ENCODE measurements at regions not wholly inside any gene's neighbourhood (a gene's known extent, or its start where the extent isn't known, plus 50 kb on each side); places are given as distances from the start of the nearest gene placed in this dataset.

DNA sequence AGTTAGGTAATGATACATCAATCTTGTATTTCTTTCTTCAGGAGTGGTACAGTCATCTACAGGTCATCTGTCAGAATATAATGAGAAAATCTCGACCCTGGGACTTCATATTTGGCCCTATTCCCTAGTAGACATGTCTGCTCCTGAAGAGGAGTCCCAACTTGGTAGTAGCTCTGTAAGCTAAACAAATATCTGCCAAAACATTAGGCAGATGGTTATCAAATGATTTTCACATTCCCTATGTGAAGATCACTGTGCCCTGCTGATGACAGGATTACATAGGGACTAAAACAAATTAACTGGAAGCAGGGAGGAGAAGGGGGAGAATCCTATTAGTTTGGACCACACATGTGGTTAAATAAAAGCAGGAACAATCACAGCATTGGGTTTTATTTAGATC is 138.6 kb upstream of the NFIB start:
- no peak overlapping the region for H3K27ac ChIP-seq
- intact Hi-C loops (cut with DNase I; ENCODE audit: low total_unique reads) = no loop called here
- H3K4me1 ChIP-seq = no peaks in the 10 kb centered on the region
- H3K9me3 ChIP-seq = peaks cover 0 to 4% (median 0%) of the 10 kb centered on the region in 8 donors
- WGBS, 5 donors = 32 to 50% (median 33%) methylated on average over 1 of the region's 1 CpG
- H3K36me3 ChIP-seq = no peaks in the 10 kb centered on the region
- no peak for DNase-seq
- H3K4me3 ChIP-seq = no peak overlapping the region
- H3K27me3 ChIP-seq (replicated peaks in 1 of 7) = peaks cover 0 to 5% (median 0%) of the 10 kb centered on the region in 7 donors
- TF ChIP-seq, protein P1, sequence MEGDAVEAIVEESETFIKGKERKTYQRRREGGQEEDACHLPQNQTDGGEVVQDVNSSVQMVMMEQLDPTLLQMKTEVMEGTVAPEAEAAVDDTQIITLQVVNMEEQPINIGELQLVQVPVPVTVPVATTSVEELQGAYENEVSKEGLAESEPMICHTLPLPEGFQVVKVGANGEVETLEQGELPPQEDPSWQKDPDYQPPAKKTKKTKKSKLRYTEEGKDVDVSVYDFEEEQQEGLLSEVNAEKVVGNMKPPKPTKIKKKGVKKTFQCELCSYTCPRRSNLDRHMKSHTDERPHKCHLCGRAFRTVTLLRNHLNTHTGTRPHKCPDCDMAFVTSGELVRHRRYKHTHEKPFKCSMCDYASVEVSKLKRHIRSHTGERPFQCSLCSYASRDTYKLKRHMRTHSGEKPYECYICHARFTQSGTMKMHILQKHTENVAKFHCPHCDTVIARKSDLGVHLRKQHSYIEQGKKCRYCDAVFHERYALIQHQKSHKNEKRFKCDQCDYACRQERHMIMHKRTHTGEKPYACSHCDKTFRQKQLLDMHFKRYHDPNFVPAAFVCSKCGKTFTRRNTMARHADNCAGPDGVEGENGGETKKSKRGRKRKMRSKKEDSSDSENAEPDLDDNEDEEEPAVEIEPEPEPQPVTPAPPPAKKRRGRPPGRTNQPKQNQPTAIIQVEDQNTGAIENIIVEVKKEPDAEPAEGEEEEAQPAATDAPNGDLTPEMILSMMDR (IDR thresholded peaks at IDR 0.05 in 8 of 11, conservative IDR thresholded peaks at IDR 0.05 in 3 of 11) = no peak
- no peak for TF ChIP-seq POLR2AphosphoS5 (IDR thresholded peaks at IDR 0.05)
- no peak for TF ChIP-seq POLR2A (IDR thresholded peaks at IDR 0.05)

DNA sequence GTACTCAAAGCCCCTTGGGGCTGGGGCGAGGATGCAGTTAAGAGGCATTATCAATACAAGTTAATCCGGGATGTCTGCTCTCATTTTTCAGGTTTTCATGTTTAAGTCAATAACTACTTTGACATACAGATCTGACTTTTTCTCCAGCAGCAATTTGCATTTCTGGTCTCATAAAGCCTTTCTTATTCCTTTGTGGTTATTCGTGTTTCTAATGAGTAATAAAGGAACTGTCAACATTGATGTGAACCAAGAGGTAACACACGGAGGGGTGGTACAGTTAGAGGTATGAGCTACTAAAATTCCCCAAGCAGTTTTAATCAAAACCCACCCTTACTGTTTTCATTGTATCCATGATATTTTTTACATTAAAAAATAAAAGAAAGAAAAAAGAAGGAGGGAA is 138.0 kb upstream of the NFIB start:
- no peak overlapping the region for H3K4me3 ChIP-seq
- peaks cover 0 to 8% (median 2%) of the 10 kb centered on the region in 8 donors for H3K9me3 ChIP-seq
- intact Hi-C loops (cut with DNase I; ENCODE audit: low total_unique reads) = no loop called here
- TF ChIP-seq, protein P1 (IDR thresholded peaks at IDR 0.05 in 8 of 11, conservative IDR thresholded peaks at IDR 0.05 in 3 of 11) = no peak
- no peak for TF ChIP-seq POLR2AphosphoS5 (IDR thresholded peaks at IDR 0.05)
- no peak for TF ChIP-seq POLR2A (IDR thresholded peaks at IDR 0.05)
- no peak overlapping the region for H3K27ac ChIP-seq
- WGBS, 5 donors = 71 to 85% (median 72%) methylated on average over 4 of the region's 4 CpGs
- peaks cover 0 to 5% (median 0%) of the 10 kb centered on the region in 7 donors for H3K27me3 ChIP-seq (replicated peaks in 1 of 7)
- H3K4me1 ChIP-seq = no peaks in the 10 kb centered on the region
- no peak for DNase-seq
- H3K36me3 ChIP-seq = no peaks in the 10 kb centered on the region

DNA sequence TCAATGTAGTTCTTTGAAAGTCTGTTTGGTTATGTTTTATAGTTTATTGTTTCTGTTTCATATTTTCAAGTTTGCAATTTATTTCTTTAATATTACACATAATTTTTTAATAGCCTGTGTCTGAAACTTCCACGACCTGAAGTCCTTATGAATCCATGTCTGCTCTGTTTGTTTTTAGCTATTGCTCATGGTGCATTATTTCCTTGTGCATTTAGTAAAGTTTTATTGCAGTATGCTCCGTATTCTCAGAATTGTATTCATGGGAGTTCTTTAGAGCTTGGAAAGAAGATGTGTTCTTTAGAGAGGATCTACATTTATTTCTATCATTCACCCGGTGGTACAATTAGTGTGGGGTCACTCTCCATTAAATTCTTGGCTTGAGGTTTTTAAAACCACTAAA is 133.2 kb upstream of the NFIB start:
- intact Hi-C loops (cut with DNase I; ENCODE audit: low total_unique reads) = no loop called here

DNA sequence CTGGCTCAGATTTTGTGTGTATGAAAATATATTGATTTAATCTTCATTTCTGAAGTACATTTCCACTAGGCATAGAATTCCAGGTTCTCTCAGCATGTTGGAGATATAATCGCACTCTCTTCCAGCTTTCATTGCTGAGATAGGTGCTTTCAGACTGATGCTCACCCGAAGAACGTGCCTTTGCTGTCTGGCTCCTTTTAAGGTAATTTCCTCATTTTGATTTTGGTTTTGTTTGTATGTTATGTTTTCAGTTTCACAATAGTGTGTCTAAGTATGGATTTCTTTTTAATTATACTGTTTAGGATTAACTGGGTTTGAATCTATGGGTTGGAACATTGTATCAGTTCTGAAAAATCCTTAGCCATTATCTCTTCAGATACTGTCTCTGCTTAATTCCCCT is 132.0 kb upstream of the NFIB start:
- WGBS, 5 donors = 72 to 89% (median 83%) methylated on average over 3 of the region's 3 CpGs
- no peak for DNase-seq
- H3K27ac ChIP-seq = no peak overlapping the region
- H3K27me3 ChIP-seq (replicated peaks in 1 of 7) = peaks cover 0 to 5% (median 0%) of the 10 kb centered on the region in 7 donors
- no peak overlapping the region for H3K4me3 ChIP-seq
- no peaks in the 10 kb centered on the region for H3K36me3 ChIP-seq
- intact Hi-C loops (cut with DNase I; ENCODE audit: low total_unique reads) = no loop called here
- no peaks in the 10 kb centered on the region for H3K4me1 ChIP-seq
- peaks cover 0 to 8% (median 2%) of the 10 kb centered on the region in 8 donors for H3K9me3 ChIP-seq
- TF ChIP-seq, protein P1 (IDR thresholded peaks at IDR 0.05 in 8 of 11, conservative IDR thresholded peaks at IDR 0.05 in 3 of 11) = no peak
- TF ChIP-seq POLR2AphosphoS5 (IDR thresholded peaks at IDR 0.05) (no peak), POLR2A (IDR thresholded peaks at IDR 0.05) (no peak)

More for the DNA sequence above, 133.2 kb upstream of the NFIB start:
- no peak for DNase-seq
- TF ChIP-seq POLR2AphosphoS5 (IDR thresholded peaks at IDR 0.05) = no peak
- TF ChIP-seq, protein P1 (IDR thresholded peaks at IDR 0.05 in 8 of 11, conservative IDR thresholded peaks at IDR 0.05 in 3 of 11) = no peak
- no peak overlapping the region for H3K4me3 ChIP-seq
- 67 to 80% (median 73%) methylated on average over 3 of the region's 3 CpGs for WGBS, 5 donors
- no peaks in the 10 kb centered on the region for H3K36me3 ChIP-seq
- H3K9me3 ChIP-seq = peaks cover 0 to 8% (median 2%) of the 10 kb centered on the region in 8 donors
- no peak overlapping the region for H3K27ac ChIP-seq
- H3K4me1 ChIP-seq = no peaks in the 10 kb centered on the region
- H3K27me3 ChIP-seq (replicated peaks in 1 of 7) = peaks cover 0 to 5% (median 0%) of the 10 kb centered on the region in 7 donors
